ENCODE measurements at regions not wholly inside any gene's neighbourhood (a gene's known extent, or its start where the extent isn't known, plus 50 kb on each side); places are given as distances from the start of the nearest gene placed in this dataset.
"Not testable (repeated sequence)": the region's sequence is repeated elsewhere in the genome, so short reads cannot be mapped to it uniquely, and the experiment has no call there.

DNA sequence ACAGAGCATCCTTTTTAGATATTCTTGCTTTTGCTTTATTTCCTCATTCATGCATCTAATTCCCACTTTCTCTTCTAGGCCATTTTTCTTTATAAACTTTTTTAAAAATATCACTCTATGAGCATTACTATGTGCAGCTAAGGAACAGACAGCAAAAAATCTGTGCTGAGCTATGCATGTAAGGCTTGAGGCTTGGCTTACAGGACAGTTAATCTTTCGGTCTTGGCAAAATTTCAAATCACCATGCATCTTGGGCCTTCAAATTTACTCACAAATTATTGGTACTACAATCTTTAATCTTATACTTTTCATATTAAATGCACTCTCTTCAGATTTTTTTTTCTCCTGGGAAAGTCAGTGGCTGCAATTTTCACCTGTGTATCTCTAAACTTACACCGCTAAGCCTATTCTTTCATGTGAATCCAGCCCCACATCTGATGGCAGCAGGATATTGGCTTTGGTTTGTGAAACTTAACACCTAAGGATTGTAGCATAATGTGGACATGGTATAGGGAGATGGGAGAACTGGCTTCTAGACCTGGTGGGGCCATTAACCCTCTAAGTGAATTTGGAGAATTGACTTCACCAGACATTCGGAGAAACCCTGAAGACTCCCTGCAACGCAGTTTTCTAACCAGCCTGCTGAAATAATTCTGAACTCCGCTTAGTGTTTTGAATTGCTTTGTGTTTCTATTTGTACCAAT is 278.3 kb downstream of the SPRY1 start:
- DNase-seq (ENCODE audit: low read depth in 2 of 2): no peak

DNA sequence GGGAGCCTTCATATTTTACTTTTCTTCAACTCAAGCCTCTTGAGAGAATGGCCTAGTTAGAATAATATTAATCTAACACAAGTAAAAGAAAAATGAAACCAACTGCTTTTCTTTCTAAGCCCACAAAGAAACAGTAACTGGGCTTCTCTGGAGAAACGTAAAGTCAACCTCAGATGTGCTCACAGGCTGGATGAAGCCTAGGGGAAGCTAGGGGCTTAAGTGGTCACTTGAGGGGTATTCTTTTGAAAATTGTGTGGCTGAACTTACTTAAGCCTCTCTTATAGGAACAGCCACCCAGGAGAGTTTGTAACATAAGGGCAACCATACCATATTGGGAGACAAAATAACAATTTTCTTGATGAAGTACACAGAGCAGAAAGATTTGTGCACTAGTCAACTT is 279.0 kb downstream of the SPRY1 start:
- no peak for DNase-seq (ENCODE audit: low read depth in 2 of 2)

DNA sequence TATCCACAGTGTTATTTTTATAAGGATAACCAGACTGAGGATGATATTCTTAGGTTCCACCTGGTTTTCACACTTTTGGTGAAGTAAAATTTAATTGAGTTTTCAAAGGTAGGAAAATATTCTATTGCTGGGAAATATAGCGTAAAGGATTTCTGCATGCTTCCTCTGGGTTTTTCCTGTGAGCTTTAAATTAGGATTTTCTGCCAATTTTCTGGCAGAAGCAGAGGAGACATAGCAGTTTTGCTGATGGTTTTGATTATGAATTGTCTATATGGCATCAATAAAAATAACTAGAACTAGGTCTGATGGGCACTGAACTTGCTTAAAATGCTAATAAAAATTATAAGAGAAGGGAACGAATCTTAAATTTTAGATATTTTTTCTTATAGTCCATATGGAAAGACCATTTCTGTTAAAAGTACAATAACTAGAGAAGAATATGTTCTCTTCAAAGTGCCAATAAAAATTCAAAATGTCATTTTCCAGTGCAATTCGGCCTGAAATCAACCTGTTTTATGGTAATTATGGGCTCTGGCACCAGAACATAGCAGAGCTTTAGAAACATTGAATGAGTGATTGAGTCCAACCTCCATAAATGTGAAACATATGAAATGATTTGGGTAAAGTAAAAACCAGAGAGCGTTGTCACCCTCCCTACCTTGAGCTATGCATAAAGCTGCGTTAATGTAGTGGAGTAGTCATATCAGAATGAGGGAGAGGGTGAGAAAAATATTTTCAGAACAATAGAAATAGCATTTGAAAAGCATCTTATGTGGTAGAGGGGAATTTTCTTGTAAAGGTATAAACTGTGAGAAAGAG is 279.7 kb downstream of the SPRY1 start:
- DNase-seq (ENCODE audit: low read depth in 2 of 2): no peak

DNA sequence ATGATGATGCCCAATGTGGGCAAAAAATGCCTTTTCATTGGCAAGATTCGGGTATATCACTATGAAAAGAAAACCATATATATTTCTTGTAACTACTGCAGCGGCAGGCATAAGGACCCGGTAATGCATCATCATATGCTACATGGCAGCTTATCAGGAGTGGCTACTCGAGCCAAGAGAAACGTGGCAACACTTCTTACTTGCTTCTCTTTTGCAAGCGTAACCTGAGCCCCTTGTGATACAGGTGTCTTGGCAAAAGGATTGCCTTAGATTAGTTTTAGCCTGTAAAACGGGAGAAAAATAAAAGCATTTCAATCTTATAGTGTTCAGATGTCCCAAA is 280.3 kb downstream of the SPRY1 start:
- no peak for DNase-seq (ENCODE audit: low read depth in 2 of 2)

DNA sequence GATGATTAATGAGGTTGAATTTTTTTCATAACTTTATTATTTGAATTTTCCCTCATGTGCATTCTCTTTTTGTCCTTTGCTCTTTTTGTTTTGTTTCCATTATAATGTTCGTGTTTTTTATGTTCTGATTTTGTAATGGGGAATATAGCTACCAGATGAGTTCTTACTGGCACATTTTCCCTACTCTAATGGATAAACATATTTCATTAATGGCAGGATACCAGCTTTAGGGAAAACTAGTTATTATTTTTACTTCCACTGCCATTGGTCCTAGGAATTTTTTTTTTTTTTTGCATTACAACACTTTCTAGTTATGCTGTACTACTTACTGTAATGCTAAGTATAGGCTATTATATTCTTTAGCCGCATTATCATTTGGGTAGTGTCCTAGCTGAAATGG is 286.3 kb downstream of the SPRY1 start:
- no peak for DNase-seq (ENCODE audit: low read depth in 2 of 2)

DNA sequence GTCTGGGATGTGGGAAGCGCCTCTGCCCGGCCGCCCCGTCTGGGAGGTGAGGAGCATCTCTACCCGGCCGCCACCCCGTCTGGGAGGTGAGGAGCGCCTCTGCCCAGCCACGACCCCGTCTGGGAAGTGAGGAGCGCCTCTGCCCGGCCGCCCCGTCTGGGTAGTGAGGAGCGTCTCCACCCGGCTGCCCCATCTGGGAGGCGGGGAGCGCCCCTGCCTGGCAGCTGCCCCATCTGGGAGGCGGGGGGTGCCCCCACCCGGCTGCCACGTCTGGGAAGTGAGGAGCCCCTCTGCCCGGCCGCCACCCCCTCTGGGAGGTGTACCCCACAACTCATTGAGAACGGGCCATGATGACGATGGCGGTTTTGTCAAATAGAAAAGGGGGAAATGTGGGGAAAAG is 288.3 kb downstream of the SPRY1 start:
- DNase-seq (ENCODE audit: low read depth in 2 of 2): not testable (repeated sequence)

DNA sequence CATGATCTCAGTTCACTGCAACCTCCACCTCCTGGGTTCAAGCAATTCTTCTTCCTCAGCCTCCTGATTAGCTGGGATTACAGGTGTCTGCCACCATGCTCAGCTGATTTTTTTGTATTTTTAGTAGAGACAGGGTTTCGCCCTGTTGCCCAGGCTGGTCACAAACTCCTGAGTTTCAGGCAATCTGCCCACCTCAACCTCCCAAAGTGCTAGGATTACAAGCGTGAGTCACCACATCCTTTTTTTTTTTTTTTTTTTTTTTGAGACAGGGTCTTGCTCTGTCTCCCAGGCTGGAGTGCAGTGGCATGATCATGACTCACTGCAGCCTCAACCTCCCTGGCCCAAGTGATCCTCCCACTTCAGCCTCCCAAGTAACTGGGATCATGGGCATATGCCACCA is 298.9 kb downstream of the SPRY1 start:
- DNase-seq (ENCODE audit: low read depth in 2 of 2): not testable (repeated sequence)

DNA sequence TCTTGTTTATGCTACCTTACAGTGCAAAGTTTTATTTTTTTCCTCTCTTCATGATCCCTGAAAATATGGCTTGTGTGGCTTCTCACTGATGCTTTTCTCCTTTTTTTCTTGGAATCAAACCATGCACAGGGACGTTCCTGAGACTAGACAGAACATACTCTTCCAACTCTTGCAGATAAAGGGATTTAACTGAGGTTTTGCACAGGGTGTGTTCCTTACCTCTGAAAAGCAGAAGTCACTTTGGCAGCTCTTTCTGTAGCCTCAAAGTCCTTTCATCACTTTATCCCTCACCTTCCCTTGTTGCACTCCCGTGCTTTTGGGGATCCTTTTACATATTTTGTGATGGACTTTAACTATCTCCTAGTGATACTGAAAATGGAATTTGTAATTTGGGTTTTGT is 300.1 kb downstream of the SPRY1 start:
- DNase-seq (ENCODE audit: low read depth in 2 of 2): no peak

DNA sequence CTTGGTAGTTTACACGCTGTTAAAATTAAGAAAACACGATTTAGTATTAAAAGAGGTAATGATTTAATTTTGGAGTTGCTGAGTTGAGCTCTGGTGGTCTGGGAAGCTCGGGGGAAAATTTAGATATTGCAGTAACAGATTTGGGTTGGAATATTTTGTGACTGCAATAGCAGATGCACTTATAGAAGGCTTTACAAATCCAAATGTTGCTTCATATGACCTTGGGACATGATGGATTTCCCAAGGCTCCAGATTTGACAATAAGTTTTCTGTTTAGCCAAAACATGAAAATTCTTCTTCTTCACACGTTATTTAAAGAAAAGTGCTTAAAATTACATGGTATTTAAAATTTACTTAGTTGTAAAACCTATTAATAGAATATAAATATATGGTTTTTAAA is 302.0 kb downstream of the SPRY1 start:
- DNase-seq (ENCODE audit: low read depth in 2 of 2): no peak

DNA sequence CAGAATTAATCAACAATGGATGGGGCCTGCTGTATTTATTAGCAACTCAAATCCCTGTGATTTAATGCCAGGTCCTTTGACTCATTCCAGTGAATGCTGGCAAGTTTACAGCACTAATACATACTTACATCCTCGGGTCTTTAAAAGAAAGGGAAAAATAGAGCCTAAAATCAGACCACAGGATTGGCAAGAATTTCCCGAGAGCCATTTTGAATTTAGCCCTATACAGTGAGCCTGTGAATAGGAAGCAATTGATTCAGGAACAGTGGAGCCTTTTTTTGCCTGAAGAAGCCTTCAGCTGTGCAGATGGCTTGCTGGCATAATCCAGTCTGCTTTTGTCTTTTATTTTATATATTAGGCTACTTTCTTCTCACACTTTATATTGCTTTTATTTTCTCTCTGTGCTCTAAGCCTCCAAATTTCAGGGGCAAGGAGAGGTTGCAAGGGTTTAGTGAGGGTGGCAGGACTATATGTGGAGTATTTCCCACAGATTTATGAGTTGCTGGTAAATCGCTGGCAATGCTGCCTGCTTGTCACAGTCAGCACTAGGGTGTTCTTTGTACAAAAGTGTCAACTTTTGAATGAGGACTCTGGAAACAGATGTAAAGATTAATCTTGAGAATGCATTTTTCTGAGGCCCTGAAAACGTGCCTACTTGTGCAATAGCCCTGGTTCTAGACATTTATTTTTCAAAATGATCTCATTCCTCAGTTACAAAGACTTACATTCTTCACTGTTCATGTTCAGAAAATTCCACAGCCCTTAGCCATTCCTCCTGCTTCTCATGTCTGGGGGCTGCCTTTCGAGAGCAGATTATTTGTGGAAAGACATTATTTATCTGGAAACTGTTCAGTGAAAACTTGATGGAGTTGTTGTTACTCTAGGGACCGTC is 303.5 kb downstream of the SPRY1 start:
- no peak for DNase-seq (ENCODE audit: low read depth in 2 of 2)

DNA sequence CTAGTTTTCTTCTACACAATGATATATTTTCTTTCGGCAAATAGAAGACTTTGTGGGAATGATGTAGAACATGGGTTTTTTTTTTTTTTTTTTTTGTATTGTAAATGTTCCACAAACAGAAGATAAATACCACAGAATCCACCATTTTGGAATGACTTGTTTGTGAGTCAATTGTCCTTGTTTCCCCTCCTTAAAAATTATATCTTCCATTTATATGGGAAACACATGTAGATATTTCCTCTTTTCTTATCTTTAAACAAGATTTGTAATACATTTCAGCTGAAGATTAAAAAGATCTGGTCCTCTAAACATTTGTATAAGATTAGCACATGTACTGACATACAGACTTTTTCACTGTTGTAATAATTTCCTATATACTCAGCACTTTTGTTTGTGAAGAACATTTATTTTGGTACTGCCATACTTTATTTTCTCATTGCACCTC is 304.6 kb downstream of the SPRY1 start:
- no peak for DNase-seq (ENCODE audit: low read depth in 2 of 2)

DNA sequence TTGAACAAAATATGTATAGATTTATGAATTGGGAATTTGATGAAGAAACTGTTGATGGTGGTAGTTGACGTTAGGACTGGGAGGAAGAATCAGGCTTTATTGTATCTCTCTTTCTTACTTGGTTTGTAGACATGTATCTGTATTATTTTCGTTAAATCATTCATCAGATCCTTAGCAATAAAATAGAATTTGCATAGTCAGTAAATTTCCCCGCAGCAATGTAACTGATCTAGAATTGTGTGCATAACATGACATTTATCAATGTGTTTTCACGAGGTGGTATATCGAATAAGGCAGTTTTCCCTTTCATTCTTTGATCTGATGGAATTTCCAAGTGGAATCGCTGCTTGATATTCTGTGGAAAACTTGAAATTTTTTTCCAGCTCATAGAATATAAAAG is 308.8 kb downstream of the SPRY1 start:
- no peak for DNase-seq (ENCODE audit: low read depth in 2 of 2)

DNA sequence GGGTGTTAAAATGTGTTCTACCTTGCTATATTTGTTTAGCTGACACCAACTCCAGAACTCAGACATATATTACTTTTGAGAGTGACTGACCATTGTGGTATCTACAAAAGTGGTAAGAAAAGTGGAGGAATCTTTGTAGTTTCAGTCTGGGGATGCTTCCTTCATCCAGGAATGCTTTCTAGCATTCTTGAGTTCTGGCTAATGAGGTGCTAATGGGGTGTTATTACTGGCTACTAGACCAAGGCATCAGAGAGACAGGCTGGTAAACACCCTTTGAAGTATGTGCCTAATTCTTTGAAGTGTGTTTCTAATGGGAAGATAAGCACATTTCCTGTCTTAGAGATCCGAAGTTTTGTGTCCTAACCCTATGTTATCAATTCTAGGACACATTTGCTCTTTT is 310.4 kb downstream of the SPRY1 start:
- no peak for DNase-seq (ENCODE audit: low read depth in 2 of 2)

DNA sequence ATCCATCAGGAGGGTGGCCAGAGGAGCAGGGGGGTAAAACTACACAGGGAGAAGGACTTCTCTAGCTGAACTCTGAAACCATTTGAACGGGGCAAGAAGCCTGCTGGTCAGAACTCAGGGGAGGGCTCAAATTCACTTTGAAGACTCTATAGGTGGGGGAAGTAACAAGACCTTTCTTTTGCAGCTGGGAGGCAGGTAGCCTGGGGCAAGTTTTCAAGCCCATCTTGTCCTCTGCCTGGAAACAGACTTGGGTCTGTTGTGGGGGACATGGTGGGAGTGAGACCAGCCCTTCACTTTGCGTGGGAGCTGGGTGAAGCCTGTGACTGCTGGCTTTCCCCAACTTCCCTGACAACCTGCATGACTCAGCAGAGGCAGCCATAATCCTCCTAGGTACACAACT is 312.3 kb downstream of the SPRY1 start:
- DNase-seq (ENCODE audit: low read depth in 2 of 2): no peak

DNA sequence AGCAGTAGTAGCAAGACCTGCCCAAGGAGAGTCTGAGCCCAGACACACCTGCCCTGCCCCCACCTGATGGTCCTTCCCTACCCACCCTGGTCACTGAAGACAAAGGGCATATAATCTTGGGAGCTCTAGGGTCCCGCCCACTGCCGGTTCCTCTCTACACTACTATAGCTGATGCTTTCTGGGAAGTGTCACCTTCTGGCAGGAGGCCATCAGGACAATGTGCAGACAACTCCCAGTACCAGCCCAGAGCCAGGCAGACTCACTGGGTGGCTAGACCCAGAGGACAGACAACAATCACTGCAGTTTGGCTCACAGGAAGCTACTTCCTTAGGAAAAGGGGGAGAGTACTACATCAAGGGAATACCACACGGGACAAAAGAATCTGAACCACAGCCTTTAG is 312.7 kb downstream of the SPRY1 start:
- no peak for DNase-seq (ENCODE audit: low read depth in 2 of 2)

DNA sequence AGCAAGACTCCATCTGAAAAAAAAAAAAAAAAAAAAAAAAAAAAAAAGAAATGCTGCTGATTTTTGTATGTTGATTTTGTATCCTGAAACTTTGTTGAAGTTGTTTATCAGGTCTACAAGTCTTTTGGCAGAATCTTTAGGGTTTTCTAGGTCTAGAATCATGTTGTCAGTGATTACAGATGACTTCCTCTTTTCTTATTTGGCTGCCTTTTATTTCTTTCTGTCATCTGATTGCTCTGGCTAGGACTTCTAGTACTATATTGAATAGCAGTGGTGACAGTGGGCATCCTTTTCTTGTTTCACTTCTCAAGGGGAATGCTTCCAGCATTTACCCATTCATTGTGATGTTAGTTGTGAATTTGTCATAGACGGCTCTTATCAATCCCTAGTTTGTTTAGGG is 334.4 kb downstream of the SPRY1 start:
- DNase-seq (ENCODE audit: low read depth in 2 of 2): no peak

DNA sequence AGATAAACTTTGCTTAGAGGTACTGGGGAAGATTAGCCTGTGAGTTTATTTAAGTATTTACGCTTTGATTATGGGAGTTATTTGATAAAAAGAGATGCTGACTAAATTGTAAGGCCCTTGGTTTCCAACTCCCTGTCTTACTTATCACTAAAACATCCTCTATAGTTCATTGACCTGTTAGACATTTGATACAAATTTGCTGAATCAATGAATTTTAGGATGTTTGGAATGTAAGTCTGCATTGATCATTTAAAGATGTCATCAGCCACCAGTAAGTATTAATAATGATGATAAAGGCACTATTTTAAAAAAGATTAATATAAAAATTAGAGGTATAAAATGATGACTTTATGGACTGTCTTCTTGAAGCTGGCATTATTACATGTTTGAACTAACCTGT is 340.6 kb downstream of the SPRY1 start:
- DNase-seq (ENCODE audit: low read depth in 2 of 2): no peak

DNA sequence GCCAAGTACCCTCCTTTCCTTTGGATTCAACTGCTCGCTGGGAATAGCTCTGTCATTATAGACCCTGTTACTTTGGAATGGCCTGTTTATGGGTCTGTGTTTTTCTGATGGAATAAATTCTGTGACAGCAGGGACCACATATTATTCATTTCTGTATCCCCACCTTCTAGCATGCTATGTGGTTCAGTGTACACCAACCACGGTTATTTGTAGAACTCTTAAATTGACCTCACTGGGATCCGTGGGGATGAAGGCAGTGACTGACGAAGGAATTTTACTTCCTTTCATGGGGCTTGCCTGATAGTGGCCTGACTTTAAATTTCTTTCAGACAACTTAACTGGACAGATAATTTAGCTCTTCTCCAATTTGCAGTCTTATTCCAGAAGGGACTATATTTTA is 343.2 kb downstream of the SPRY1 start:
- DNase-seq (ENCODE audit: low read depth in 2 of 2): no peak

DNA sequence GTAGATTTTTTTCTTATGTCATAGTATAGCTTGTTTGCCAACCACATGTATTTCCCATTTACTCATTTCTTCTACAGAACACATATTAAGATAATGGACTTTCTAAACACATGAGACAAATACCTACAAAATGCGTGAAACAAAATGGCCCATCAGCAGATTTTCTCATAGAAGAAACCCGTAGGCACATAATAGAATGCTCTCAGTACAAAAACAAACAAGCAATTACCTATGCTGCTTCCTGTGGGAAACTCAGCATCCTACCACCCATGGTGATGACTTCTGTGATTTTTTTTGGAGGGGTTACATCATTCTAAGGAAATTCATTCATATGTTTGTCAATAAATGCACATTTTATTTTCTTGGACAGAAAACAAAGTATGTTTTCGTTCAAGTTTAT is 343.6 kb downstream of the SPRY1 start:
- no peak for DNase-seq (ENCODE audit: low read depth in 2 of 2)

DNA sequence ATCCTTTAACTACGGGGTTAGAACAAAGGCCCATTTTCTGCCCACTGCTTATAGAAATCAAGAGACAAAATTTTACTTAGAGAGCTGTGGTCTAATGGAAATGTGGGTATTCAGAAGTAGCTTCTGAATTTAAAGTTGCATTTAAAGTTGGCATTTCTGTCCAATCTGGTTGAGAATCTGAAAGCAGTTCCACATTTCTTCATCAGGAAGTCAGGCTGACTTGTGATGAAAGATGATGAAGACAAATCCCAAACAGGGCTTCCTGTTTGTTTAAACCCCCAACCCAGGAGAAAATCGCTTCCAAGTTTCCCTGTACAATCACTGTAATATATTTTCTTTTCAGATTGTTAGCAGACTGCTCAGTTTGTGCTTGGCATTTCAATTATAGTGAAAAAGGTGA is 345.3 kb downstream of the SPRY1 start:
- DNase-seq (ENCODE audit: low read depth in 2 of 2): no peak

DNA sequence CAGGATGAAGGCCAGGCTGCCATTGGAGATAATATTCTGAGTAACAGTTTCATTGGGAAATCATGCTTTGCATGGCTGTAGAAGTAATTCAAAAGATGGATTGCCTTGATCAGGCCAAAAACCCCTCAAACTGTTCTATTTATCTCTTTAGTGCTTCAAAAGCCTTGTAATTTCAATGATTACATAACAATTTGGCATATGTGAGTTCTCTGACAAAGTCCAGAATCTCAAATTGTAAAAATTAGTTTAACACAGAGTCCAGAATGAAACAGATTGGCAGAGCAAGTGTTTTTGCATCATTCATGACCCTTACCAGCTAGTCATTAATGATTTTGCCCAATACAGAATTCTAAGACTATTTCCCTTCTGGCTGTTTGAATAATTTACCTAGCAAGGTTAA is 347.3 kb downstream of the SPRY1 start:
- DNase-seq (ENCODE audit: low read depth in 2 of 2): no peak

DNA sequence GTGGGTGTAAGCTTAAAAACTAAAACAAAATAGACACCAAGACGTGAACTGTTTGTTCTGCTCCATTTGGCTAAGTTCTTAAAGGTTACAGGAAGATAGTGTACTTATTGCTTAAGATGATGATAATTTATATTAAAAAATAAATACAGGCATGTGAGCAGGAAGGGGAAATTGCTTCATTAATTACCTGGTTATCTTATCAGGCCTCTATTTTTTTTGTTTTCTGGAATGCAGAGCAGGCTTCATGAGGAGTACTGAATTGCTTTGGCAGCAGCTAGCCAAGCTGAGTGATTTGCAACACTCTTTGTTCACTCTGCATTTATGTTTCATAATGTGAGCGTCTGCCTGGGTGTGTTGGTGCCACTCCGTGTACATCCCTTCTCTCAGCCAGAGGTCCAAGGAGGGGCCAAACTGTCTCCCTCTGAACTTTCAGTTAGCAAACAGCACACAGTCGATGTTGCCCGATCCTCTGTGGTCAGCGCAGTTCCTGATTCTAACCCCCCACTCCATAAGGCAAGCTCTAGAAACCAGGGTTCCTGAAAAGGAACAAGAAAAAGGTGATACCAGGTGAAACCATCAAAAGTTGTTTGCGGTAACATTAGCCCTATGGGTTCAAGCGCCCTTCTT is 348.2 kb downstream of the SPRY1 start:
- no peak for DNase-seq (ENCODE audit: low read depth in 2 of 2)
